Retinal pigment epithelial cell (primary cell): ENCODE measurements at regions not wholly inside any gene's neighbourhood (a gene's known extent, or its start where the extent isn't known, plus 50 kb on each side); places are given as distances from the start of the nearest gene placed in this dataset.
"Not testable (repeated sequence)": the region's sequence is repeated elsewhere in the genome, so short reads cannot be mapped to it uniquely, and the experiment has no call there.

Experiments used
- DNase-seq: peaks from one replicate; pipeline ENCODE4 v3.0.0-alpha.2; 2010; ENCODE audit warnings: low read depth
- H3K4me3 ChIP-seq: 2 replicates; pipeline ENCODE4 v1.5.1; 2011; ENCODE audit warnings: mild to moderate bottlenecking, low read length, control low read depth, moderate library complexity
- CTCF ChIP-seq: conservative IDR thresholded peaks from 2 replicates; pipeline ENCODE4 v1.5.1; 2011; ENCODE audit warnings: low read depth, low read length, control low read depth, inconsistent platforms

GRCh38 chr11:71164186-71164585, 88.2 kb downstream of the SHANK2 start:
- no peak overlapping the region for H3K4me3 ChIP-seq
- no peak for TF ChIP-seq CTCF
- no peak for DNase-seq

- no peak overlapping the region for H3K4me3 ChIP-seq
- no peak for TF ChIP-seq CTCF
- DNase-seq, result no peak
Observed at GRCh38 chr11:71163371-71163770, 89.0 kb downstream of the SHANK2 start.

GRCh38 chr11:71158936-71159335, 93.4 kb downstream of the SHANK2 start:
- DNase-seq, result no peak
- no peak for TF ChIP-seq CTCF

GRCh38 chr11:71157676-71158075, 94.7 kb downstream of the SHANK2 start:
- not testable (repeated sequence) for H3K4me3 ChIP-seq, DNase-seq

More at GRCh38 chr11:71158936-71159335, 93.4 kb downstream of the SHANK2 start:
- no peak overlapping the region for H3K4me3 ChIP-seq

GRCh38 chr11:71156301-71156700, 96.1 kb downstream of the SHANK2 start:
- no peak overlapping the region for H3K4me3 ChIP-seq
- DNase-seq, result peak; percentile 76
- TF ChIP-seq CTCF, result no peak

GRCh38 chr11:71155846-71156245, 96.5 kb downstream of the SHANK2 start:
- DNase-seq, result no peak
- no peak for TF ChIP-seq CTCF
- H3K4me3 ChIP-seq, result no peak overlapping the region

GRCh38 chr11:71154261-71154805, 98.0 kb downstream of the SHANK2 start:
- H3K4me3 ChIP-seq, result no peak overlapping the region
- TF ChIP-seq CTCF, result no peak
- no peak for DNase-seq

GRCh38 chr11:71153005-71153390, 99.4 kb downstream of the SHANK2 start:
- no peak for DNase-seq
- H3K4me3 ChIP-seq, result peak overlapping the region; percentile 8
- TF ChIP-seq CTCF, result no peak

- H3K4me3 ChIP-seq, result peak overlapping the region; percentile 8
- not testable (repeated sequence) for DNase-seq
Observed at GRCh38 chr11:71152312-71153004, 99.9 kb downstream of the SHANK2 start.
